ENCODE measurements at regions not wholly inside any gene's neighbourhood (a gene's known extent, or its start where the extent isn't known, plus 50 kb on each side); places are given as distances from the start of the nearest gene placed in this dataset.

DNA sequence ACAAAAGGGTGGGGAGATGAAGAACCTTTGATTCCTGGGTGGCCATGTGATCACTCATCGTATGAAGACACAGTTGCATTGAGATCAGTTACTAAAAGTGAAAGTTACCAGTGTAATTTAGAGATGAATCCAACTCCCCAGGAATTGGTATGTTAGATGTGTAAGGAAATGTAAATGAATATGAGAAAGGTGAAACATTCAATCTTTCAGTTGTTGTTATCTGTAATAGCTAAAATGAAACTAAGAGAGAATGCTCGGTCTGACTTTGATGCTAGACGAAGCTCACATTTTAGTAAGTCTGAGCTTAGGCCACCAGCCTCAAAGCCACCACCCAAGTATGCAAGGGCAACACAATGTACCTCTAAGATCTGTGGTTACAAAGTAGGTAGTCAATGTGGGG, 194.3 kb upstream of the POF1B start:
- TF ChIP-seq, protein P1, sequence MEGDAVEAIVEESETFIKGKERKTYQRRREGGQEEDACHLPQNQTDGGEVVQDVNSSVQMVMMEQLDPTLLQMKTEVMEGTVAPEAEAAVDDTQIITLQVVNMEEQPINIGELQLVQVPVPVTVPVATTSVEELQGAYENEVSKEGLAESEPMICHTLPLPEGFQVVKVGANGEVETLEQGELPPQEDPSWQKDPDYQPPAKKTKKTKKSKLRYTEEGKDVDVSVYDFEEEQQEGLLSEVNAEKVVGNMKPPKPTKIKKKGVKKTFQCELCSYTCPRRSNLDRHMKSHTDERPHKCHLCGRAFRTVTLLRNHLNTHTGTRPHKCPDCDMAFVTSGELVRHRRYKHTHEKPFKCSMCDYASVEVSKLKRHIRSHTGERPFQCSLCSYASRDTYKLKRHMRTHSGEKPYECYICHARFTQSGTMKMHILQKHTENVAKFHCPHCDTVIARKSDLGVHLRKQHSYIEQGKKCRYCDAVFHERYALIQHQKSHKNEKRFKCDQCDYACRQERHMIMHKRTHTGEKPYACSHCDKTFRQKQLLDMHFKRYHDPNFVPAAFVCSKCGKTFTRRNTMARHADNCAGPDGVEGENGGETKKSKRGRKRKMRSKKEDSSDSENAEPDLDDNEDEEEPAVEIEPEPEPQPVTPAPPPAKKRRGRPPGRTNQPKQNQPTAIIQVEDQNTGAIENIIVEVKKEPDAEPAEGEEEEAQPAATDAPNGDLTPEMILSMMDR (IDR thresholded peaks at IDR 0.05): no peak
- TF ChIP-seq E2F1 (CRISPR knock-in tag; IDR thresholded peaks at IDR 0.05): no peak
- no peak for TF ChIP-seq ZNF138 (CRISPR knock-in tag; conservative IDR thresholded peaks at IDR 0.05)
- TF ChIP-seq, protein P2, sequence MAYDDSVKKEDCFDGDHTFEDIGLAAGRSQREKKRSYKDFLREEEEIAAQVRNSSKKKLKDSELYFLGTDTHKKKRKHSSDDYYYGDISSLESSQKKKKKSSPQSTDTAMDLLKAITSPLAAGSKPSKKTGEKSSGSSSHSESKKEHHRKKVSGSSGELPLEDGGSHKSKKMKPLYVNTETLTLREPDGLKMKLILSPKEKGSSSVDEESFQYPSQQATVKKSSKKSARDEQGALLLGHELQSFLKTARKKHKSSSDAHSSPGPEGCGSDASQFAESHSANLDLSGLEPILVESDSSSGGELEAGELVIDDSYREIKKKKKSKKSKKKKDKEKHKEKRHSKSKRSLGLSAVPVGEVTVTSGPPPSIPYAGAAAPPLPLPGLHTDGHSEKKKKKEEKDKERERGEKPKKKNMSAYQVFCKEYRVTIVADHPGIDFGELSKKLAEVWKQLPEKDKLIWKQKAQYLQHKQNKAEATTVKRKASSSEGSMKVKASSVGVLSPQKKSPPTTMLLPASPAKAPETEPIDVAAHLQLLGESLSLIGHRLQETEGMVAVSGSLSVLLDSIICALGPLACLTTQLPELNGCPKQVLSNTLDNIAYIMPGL (CRISPR knock-in tag; IDR thresholded peaks at IDR 0.05): no peak
- no peak for TF ChIP-seq KAT7 (CRISPR knock-in tag; IDR thresholded peaks at IDR 0.05; ENCODE audit: borderline replicate concordance)
- TF ChIP-seq TCF7 (CRISPR knock-in tag; IDR thresholded peaks at IDR 0.05; ENCODE audit: low read depth): no peak
- TF ChIP-seq FOXP1 (CRISPR knock-in tag; IDR thresholded peaks at IDR 0.05; ENCODE audit: borderline replicate concordance): no peak
- TF ChIP-seq CBFB (CRISPR knock-in tag; IDR thresholded peaks at IDR 0.05; ENCODE audit: low read depth): no peak
- TF ChIP-seq FOXJ3 (CRISPR knock-in tag; IDR thresholded peaks at IDR 0.05; ENCODE audit: borderline replicate concordance): no peak
- TF ChIP-seq NR2C2 (CRISPR knock-in tag; IDR thresholded peaks at IDR 0.05): no peak
- TF ChIP-seq, protein P3, sequence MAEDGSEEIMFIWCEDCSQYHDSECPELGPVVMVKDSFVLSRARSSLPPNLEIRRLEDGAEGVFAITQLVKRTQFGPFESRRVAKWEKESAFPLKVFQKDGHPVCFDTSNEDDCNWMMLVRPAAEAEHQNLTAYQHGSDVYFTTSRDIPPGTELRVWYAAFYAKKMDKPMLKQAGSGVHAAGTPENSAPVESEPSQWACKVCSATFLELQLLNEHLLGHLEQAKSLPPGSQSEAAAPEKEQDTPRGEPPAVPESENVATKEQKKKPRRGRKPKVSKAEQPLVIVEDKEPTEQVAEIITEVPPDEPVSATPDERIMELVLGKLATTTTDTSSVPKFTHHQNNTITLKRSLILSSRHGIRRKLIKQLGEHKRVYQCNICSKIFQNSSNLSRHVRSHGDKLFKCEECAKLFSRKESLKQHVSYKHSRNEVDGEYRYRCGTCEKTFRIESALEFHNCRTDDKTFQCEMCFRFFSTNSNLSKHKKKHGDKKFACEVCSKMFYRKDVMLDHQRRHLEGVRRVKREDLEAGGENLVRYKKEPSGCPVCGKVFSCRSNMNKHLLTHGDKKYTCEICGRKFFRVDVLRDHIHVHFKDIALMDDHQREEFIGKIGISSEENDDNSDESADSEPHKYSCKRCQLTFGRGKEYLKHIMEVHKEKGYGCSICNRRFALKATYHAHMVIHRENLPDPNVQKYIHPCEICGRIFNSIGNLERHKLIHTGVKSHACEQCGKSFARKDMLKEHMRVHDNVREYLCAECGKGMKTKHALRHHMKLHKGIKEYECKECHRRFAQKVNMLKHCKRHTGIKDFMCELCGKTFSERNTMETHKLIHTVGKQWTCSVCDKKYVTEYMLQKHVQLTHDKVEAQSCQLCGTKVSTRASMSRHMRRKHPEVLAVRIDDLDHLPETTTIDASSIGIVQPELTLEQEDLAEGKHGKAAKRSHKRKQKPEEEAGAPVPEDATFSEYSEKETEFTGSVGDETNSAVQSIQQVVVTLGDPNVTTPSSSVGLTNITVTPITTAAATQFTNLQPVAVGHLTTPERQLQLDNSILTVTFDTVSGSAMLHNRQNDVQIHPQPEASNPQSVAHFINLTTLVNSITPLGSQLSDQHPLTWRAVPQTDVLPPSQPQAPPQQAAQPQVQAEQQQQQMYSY (CRISPR knock-in tag; IDR thresholded peaks at IDR 0.05): no peak
- TF ChIP-seq ZNF232 (CRISPR knock-in tag; IDR thresholded peaks at IDR 0.05): no peak
- TF ChIP-seq NFATC4 (CRISPR knock-in tag; IDR thresholded peaks at IDR 0.05): no peak

Measured in WTC11 (cell line).